NT2/D1 (cell line): ENCODE measurements at regions not wholly inside any gene's neighbourhood (a gene's known extent, or its start where the extent isn't known, plus 50 kb on each side); places are given as distances from the start of the nearest gene placed in this dataset.
"Not testable (repeated sequence)": the region's sequence is repeated elsewhere in the genome, so short reads cannot be mapped to it uniquely, and the experiment has no call there.

Experiments used
- DNase-seq: peaks from one replicate; pipeline ENCODE4 v3.0.0-alpha.2; 2011; ENCODE audit warnings: low read depth, low spot score
- H3K27me3 ChIP-seq: 2 replicates; pipeline ENCODE4 v1.6.0; 2011; ENCODE audit warnings: mild to moderate bottlenecking; ENCODE audit not compliant: insufficient read length, insufficient read depth
- H3K36me3 ChIP-seq: 2 replicates; pipeline ENCODE4 v1.6.1; 2011; ENCODE audit warnings: mild to moderate bottlenecking, low read length, mixed read lengths; ENCODE audit not compliant: insufficient read depth, insufficient read length
- H3K4me1 ChIP-seq: 2 replicates; pipeline ENCODE4 v1.5.1; 2011; ENCODE audit not compliant: insufficient read depth, insufficient read length
- H3K4me3 ChIP-seq: 2 replicates; pipeline ENCODE4 v1.5.1; 2011; ENCODE audit warnings: low read depth; ENCODE audit not compliant: insufficient read length
- H3K9ac ChIP-seq: 2 replicates; pipeline ENCODE4 v1.6.0; 2011; ENCODE audit warnings: low read depth; ENCODE audit not compliant: insufficient read length
- H3K9me3 ChIP-seq: 2 replicates; pipeline ENCODE4 v1.5.1; 2011; ENCODE audit warnings: mild to moderate bottlenecking, low read length; ENCODE audit not compliant: insufficient read depth
- SUZ12 ChIP-seq: IDR thresholded peaks from 2 replicates; pipeline ENCODE4 v1.6.1; 2011; ENCODE audit not compliant: insufficient read length, insufficient read depth; ENCODE audit errors: extremely low read depth
- YY1 ChIP-seq: IDR thresholded peaks from 2 replicates; pipeline ENCODE4 v1.6.1; 2011; ENCODE audit not compliant: insufficient read length, insufficient read depth
- ZNF274 ChIP-seq: IDR thresholded peaks from 2 replicates; pipeline ENCODE4 v1.6.1; 2011; ENCODE audit warnings: mild to moderate bottlenecking, low read depth, low read length

- DNase-seq = no peak
- Histone ChIP-seq H3K27me3 (peaks cover 97% of the 10 kb centered on the region), H3K4me1 (no peaks in the 10 kb centered on the region), H3K4me3 (no peak overlapping the region), H3K9ac (no peak overlapping the region), H3K36me3 (no peaks in the 10 kb centered on the region), H3K9me3 (no peaks in the 10 kb centered on the region)
- TF ChIP-seq YY1 (no peak), SUZ12 (no peak), ZNF274 (no peak)
Measured at GRCh38 chr22:22359465-22359864, 114.9 kb downstream of the VPREB1 start.

- Histone ChIP-seq H3K9ac (no peak overlapping the region), H3K27me3 (peaks cover 97% of the 10 kb centered on the region), H3K4me3 (no peak overlapping the region), H3K9me3 (no peaks in the 10 kb centered on the region), H3K4me1 (no peaks in the 10 kb centered on the region), H3K36me3 (no peaks in the 10 kb centered on the region)
- no peak for DNase-seq
- no peak for TF ChIP-seq YY1
- TF ChIP-seq ZNF274 = no peak
- no peak for TF ChIP-seq SUZ12
Measured at GRCh38 chr22:22360014-22360413, 115.4 kb downstream of the VPREB1 start.

GRCh38 chr22:22362311-22362710 is 117.7 kb downstream of the VPREB1 start:
- Histone ChIP-seq H3K36me3 (no peaks in the 10 kb centered on the region), H3K4me3 (no peak overlapping the region), H3K27me3 (peaks cover 99% of the 10 kb centered on the region), H3K9ac (no peak overlapping the region), H3K4me1 (no peaks in the 10 kb centered on the region), H3K9me3 (no peaks in the 10 kb centered on the region)
- TF ChIP-seq SUZ12 (no peak), ZNF274 (no peak), YY1 (no peak)
- no peak for DNase-seq

GRCh38 chr22:22362936-22363335 is 118.3 kb downstream of the VPREB1 start:
- Histone ChIP-seq H3K9ac (no peak overlapping the region), H3K27me3 (peaks cover 100% of the 10 kb centered on the region), H3K9me3 (no peaks in the 10 kb centered on the region), H3K36me3 (no peaks in the 10 kb centered on the region), H3K4me1 (no peaks in the 10 kb centered on the region), H3K4me3 (no peak overlapping the region)
- DNase-seq = no peak
- TF ChIP-seq ZNF274 (no peak), YY1 (no peak), SUZ12 (no peak)

GRCh38 chr22:22364207-22364606 is 119.6 kb downstream of the VPREB1 start:
- peaks cover 100% of the 10 kb centered on the region for H3K27me3 ChIP-seq
- H3K4me3 ChIP-seq = no peak overlapping the region
- TF ChIP-seq ZNF274 (no peak), SUZ12 (no peak), YY1 (no peak)
- no peaks in the 10 kb centered on the region for H3K9me3 ChIP-seq
- no peak for DNase-seq
- H3K36me3 ChIP-seq = no peaks in the 10 kb centered on the region
- H3K4me1 ChIP-seq = no peaks in the 10 kb centered on the region
- H3K9ac ChIP-seq = no peak overlapping the region

- no peak for DNase-seq
- H3K27me3 ChIP-seq = peaks cover 100% of the 10 kb centered on the region
Measured at GRCh38 chr22:22366537-22366936, 122.0 kb downstream of the VPREB1 start.

GRCh38 chr22:22368516-22368915 is 123.9 kb downstream of the VPREB1 start:
- H3K9ac ChIP-seq = no peak overlapping the region
- no peaks in the 10 kb centered on the region for H3K36me3 ChIP-seq
- peaks cover 100% of the 10 kb centered on the region for H3K27me3 ChIP-seq
- no peak overlapping the region for H3K4me3 ChIP-seq
- TF ChIP-seq YY1 = no peak
- no peak for TF ChIP-seq ZNF274
- TF ChIP-seq SUZ12 = no peak
- no peaks in the 10 kb centered on the region for H3K4me1 ChIP-seq
- no peaks in the 10 kb centered on the region for H3K9me3 ChIP-seq
- DNase-seq = no peak

More at GRCh38 chr22:22366537-22366936, 122.0 kb downstream of the VPREB1 start:
- Histone ChIP-seq H3K36me3 (no peaks in the 10 kb centered on the region), H3K4me3 (no peak overlapping the region), H3K4me1 (no peaks in the 10 kb centered on the region), H3K9ac (no peak overlapping the region), H3K9me3 (no peaks in the 10 kb centered on the region)
- no peak for TF ChIP-seq SUZ12
- no peak for TF ChIP-seq YY1
- no peak for TF ChIP-seq ZNF274

GRCh38 chr22:22369219-22369963 is 124.8 kb downstream of the VPREB1 start:
- H3K9ac ChIP-seq, DNase-seq, H3K9me3 ChIP-seq, H3K4me3 ChIP-seq, H3K4me1 ChIP-seq, H3K36me3 ChIP-seq: not testable (repeated sequence)
- H3K27me3 ChIP-seq = peaks cover 100% of the 10 kb centered on the region
